GM19372 (cell line): ENCODE measurements at regions not wholly inside any gene's neighbourhood (a gene's known extent, or its start where the extent isn't known, plus 50 kb on each side); places are given as distances from the start of the nearest gene placed in this dataset.

Experiments used
- ATAC-seq: cut with Tn5 transposase; IDR thresholded peaks from one replicate; pipeline ENCODE4 v1.9.1; 2021; ENCODE audit warnings: mild to moderate bottlenecking, low read depth, moderate library complexity; ENCODE audit not compliant: unreplicated experiment

DNA sequence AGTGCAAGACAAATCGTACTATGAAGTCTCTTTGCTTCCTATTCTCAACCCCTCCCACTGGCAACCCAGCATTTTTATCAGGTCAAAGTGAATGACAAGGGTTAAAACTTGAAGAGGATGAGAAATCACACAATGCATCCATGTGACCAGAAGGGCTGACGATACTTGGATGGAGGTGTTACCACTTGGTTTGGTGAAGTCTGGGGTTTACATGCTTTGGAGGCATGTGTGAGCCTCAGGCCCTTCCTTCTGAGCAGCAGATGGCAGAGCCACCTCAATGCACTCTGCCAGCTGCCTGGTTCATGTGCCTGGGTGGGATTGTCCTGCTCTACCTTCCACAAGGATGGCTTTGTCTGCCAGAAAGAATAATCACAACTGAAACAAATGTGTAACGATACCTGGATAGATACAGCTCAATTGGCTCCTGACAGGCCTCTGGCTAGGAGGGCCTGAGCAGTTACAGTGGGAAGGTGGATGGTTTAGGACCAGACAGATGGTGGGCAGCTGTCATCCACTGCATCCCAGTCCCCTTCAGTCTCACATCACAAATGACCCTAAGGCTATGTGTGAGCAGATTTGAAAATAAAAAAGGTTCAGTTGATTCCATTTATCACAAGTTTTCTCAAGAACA is 51.5 kb upstream of the CNIH3 start:
- ATAC-seq: no peak

DNA sequence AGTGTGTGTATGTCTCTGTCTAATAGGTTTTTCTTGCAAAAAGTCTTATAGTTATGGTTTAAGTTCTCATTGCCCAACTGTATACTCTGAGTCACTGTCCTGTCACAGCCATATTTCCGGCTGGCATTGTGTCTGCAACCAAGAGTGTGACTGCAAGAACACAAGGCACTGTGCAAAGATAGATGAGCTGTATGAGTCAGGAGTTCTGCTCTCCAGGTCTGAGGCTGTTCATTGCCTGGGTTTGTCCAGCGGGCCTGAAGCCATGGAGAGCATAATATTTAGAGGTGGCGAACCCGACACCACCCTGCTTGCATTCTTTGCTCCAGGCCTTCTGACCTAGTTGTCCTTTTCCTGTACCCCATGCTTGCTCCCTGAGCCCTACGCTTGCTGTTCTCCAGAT is 50.9 kb upstream of the CNIH3 start:
- no peak for ATAC-seq

DNA sequence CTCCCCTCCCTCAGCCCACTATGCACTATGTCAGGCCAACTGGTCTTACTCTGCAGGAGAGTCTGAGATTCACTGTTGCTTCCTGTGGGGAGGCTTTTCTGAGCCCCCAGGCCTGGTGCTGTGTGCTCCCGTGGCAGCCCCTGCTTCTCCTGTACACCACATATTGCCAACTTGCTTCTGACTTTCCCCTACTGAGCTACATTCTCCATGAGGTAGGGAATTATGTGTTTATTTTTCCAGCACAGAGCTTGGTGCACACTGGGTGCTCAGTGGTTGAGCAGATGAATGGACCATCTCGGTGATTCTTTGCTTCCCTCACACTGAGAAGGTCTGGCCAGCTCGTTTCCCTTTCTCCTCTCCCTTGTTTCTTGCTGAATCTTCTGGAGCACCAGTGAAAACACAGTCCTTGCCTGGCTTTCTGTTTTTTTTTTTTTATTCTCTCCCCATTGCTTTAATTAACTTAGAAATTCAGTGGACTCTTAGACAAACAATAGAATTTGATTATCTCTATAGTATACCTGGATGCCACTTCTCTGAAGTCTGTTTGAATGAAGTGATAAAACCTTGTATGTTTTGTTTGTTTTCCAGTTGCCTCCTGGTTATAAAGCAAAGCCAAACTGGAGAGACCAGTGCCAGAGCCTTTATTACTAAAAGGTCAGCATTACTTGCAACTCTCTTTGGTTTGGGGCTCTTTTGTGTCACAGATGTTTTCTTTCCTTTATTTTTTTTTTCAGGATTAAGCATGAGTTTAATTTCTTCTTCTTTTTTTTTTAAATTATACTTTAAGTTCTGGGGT is 50.3 kb upstream of the CNIH3 start:
- ATAC-seq: no peak
